Adrenal gland (tissue), 5 donors: ENCODE measurements at regions not wholly inside any gene's neighbourhood (a gene's known extent, or its start where the extent isn't known, plus 50 kb on each side); places are given as distances from the start of the nearest gene placed in this dataset.

ENCODE experiments used
- CTCF ChIP-seq, 6 experiments: fragments of 450-650 bp in 4 of 6; fragments of 200-600 bp in 2 of 6; sonication (generic) in 1 of 6; IDR thresholded peaks; 1 replicate in 5 of 6; 2 replicates in 1 of 6; pipeline versions ENCODE4 v1.5.1 to v1.8.0; 2016 to 2021; ENCODE audit warnings: antibody characterized with exemption in 6 of 6, mild to moderate bottlenecking in 2 of 6, moderate library complexity in 1 of 6
- POLR2A ChIP-seq, 2 donors: fragments of 450-650 bp; IDR thresholded peaks; one replicate each; pipeline ENCODE4 v1.6.1; 2017; ENCODE audit warnings: antibody characterized with exemption in 2 of 2, mild to moderate bottlenecking in 2 of 2, moderate library complexity in 1 of 2
- donor health status: DM: no; HTN: no; CAD: no.

DNA sequence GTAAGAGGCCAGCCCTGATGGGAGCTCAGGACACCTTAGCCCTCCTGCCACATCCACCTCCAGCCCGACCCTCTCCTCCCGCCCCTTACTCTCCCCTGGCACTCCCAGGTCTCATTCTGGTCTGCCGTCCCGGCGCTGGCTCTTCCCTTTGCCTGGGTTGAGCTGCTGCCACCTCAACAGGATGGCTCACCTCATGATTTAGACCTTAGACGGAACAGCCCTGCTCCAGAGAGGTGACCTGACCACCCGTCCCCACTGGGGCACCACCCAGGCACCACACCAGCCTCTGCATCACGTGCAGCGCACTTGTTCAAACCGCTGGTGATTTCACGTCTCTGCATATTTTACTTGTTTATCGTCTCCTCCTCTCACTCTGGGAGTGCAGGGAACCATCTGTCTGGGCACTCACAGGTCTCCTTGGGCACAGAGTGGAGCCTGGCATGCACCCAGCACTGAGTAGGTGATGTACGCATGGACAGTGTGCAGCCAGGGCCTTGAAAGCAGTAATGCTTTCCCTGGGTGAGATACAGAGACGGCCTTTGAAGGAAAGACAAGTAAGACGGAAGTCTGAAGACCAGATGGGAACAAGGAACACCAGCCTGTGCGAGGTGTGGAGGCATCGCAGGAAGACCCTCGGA is 183.1 kb downstream of the KATNAL1 start:
- no peak for TF ChIP-seq CTCF (IDR thresholded peaks at IDR 0.05)
- TF ChIP-seq POLR2A (IDR thresholded peaks at IDR 0.05): no peak
